ENCODE measurements at regions not wholly inside any gene's neighbourhood (a gene's known extent, or its start where the extent isn't known, plus 50 kb on each side); places are given as distances from the start of the nearest gene placed in this dataset.

GRCh38 chr10:91023700-91024398, 103.0 kb upstream of the ANKRD1 start:
- H3K4me3 ChIP-seq: no peak overlapping the region
- H3K27ac ChIP-seq: peak overlapping the region in 1 of 4 donors; percentile 36
- no peaks in the 10 kb centered on the region for H3K36me3 ChIP-seq
- no peaks in the 10 kb centered on the region for H3K9me3 ChIP-seq
- ATAC-seq: peak; percentile 28
- H3K27me3 ChIP-seq: no peaks in the 10 kb centered on the region
- peaks cover 0 to 25% (median 3%) of the 10 kb centered on the region in 3 donors for H3K4me1 ChIP-seq
- TF ChIP-seq EP300 (IDR thresholded peaks at IDR 0.05): no peak
- TF ChIP-seq CTCF (IDR thresholded peaks at IDR 0.05): no peak
- no peak for TF ChIP-seq POLR2AphosphoS5 (IDR thresholded peaks at IDR 0.05)
- TF ChIP-seq POLR2A (IDR thresholded peaks at IDR 0.05): no peak
- WGBS, 2 donors (ENCODE audit: low coverage in 1 of 2): 50 to 72% methylated on average over 6 to 7 of the region's 7 CpGs

GRCh38 chr10:91024541-91024940, 103.7 kb upstream of the ANKRD1 start:
- no peak for ATAC-seq
- no peaks in the 10 kb centered on the region for H3K9me3 ChIP-seq
- H3K4me3 ChIP-seq: no peak overlapping the region
- TF ChIP-seq POLR2AphosphoS5 (IDR thresholded peaks at IDR 0.05) (no peak), EP300 (IDR thresholded peaks at IDR 0.05) (no peak), CTCF (IDR thresholded peaks at IDR 0.05) (no peak), POLR2A (IDR thresholded peaks at IDR 0.05) (no peak)
- peaks cover 0 to 25% (median 3%) of the 10 kb centered on the region in 3 donors for H3K4me1 ChIP-seq
- no peaks in the 10 kb centered on the region for H3K27me3 ChIP-seq
- 72 to 82% methylated on average over 3 of the region's 3 CpGs for WGBS, 2 donors (ENCODE audit: low coverage in 1 of 2)
- H3K27ac ChIP-seq: no peak overlapping the region
- H3K36me3 ChIP-seq: no peaks in the 10 kb centered on the region

GRCh38 chr10:91032611-91033206, 111.8 kb upstream of the ANKRD1 start:
- peak; percentile 67 for ATAC-seq
- TF ChIP-seq EP300 (IDR thresholded peaks at IDR 0.05): no peak
- no peak for TF ChIP-seq POLR2AphosphoS5 (IDR thresholded peaks at IDR 0.05)
- no peak for TF ChIP-seq POLR2A (IDR thresholded peaks at IDR 0.05)
- TF ChIP-seq CTCF (IDR thresholded peaks at IDR 0.05): no peak
- WGBS, 2 donors (ENCODE audit: low coverage in 1 of 2): 56 to 59% methylated on average over 5 of the region's 5 CpGs

GRCh38 chr10:91033324-91033950, 112.5 kb upstream of the ANKRD1 start:
- no peaks in the 10 kb centered on the region for H3K9me3 ChIP-seq
- H3K4me1 ChIP-seq: peaks cover 0 to 12% (median 3%) of the 10 kb centered on the region in 3 donors
- no peak for TF ChIP-seq POLR2AphosphoS5 (IDR thresholded peaks at IDR 0.05)
- no peak for TF ChIP-seq POLR2A (IDR thresholded peaks at IDR 0.05)
- TF ChIP-seq EP300 (IDR thresholded peaks at IDR 0.05): no peak
- no peak for TF ChIP-seq CTCF (IDR thresholded peaks at IDR 0.05)
- H3K4me3 ChIP-seq: no peak overlapping the region
- no peak overlapping the region for H3K27ac ChIP-seq
- no peaks in the 10 kb centered on the region for H3K36me3 ChIP-seq
- H3K27me3 ChIP-seq: no peaks in the 10 kb centered on the region
- WGBS, 2 donors (ENCODE audit: low coverage in 1 of 2): 76 to 79% methylated on average over 6 of the region's 6 CpGs
- no peak for ATAC-seq

More at GRCh38 chr10:91032611-91033206, 111.8 kb upstream of the ANKRD1 start:
- Histone ChIP-seq H3K9me3 (no peaks in the 10 kb centered on the region), H3K4me1 (peaks cover 0 to 12% (median 3%) of the 10 kb centered on the region in 3 donors), H3K4me3 (no peak overlapping the region), H3K36me3 (no peaks in the 10 kb centered on the region), H3K27me3 (no peaks in the 10 kb centered on the region), H3K27ac (no peak overlapping the region)
